DMS153 treated with DMSO at 0.1 percent for 48 hours (cell line): ENCODE measurements at regions not wholly inside any gene's neighbourhood (a gene's known extent, or its start where the extent isn't known, plus 50 kb on each side); places are given as distances from the start of the nearest gene placed in this dataset.
"Not testable (repeated sequence)": the region's sequence is repeated elsewhere in the genome, so short reads cannot be mapped to it uniquely, and the experiment has no call there.

Experiments used
- DNase-seq: peaks from one replicate; lab custom pipeline; 2025; ENCODE audit not compliant: unreplicated experiment; lab: John Stamatoyannopoulos, UW

GRCh38 chr13:68540244-68540643 lies 1310.1 kb upstream of the PCDH9 start:
- DNase-seq: no peak

- DNase-seq: no peak
These were observed 1305.2 kb upstream of the PCDH9 start for GRCh38 chr13:68535329-68535728.

- DNase-seq: not testable (repeated sequence)
These were observed 1297.0 kb upstream of the PCDH9 start for GRCh38 chr13:68527167-68527566.

- DNase-seq: no peak
These were observed 1293.8 kb upstream of the PCDH9 start for GRCh38 chr13:68523838-68524424.

GRCh38 chr13:68522184-68522583 lies 1292.0 kb upstream of the PCDH9 start:
- DNase-seq: no peak

- DNase-seq: no peak
These were observed 1279.8 kb upstream of the PCDH9 start for GRCh38 chr13:68509734-68510621.

- no peak for DNase-seq
These were observed 1276.9 kb upstream of the PCDH9 start for GRCh38 chr13:68506888-68507551.

GRCh38 chr13:68490594-68490993 lies 1260.5 kb upstream of the PCDH9 start:
- no peak for DNase-seq

- DNase-seq: no peak
These were observed 1251.0 kb upstream of the PCDH9 start for GRCh38 chr13:68481130-68481529.

- DNase-seq: no peak
These were observed 1243.7 kb upstream of the PCDH9 start for GRCh38 chr13:68473834-68474326.

- no peak for DNase-seq
These were observed 1237.0 kb upstream of the PCDH9 start for GRCh38 chr13:68467160-68467559.

- no peak for DNase-seq
These were observed 1210.7 kb upstream of the PCDH9 start for GRCh38 chr13:68440874-68441273.

GRCh38 chr13:68439817-68440216 lies 1209.7 kb upstream of the PCDH9 start:
- no peak for DNase-seq

GRCh38 chr13:68428292-68428691 lies 1198.2 kb upstream of the PCDH9 start:
- DNase-seq: no peak

GRCh38 chr13:68417801-68418200 lies 1187.7 kb upstream of the PCDH9 start:
- no peak for DNase-seq

- no peak for DNase-seq
These were observed 1179.9 kb upstream of the PCDH9 start for GRCh38 chr13:68410007-68410406.

- no peak for DNase-seq
These were observed 1160.9 kb upstream of the PCDH9 start for GRCh38 chr13:68390987-68391386.

- DNase-seq: no peak
These were observed 1156.7 kb upstream of the PCDH9 start for GRCh38 chr13:68386808-68387207.

GRCh38 chr13:68380041-68380973 lies 1150.2 kb upstream of the PCDH9 start:
- no peak for DNase-seq

GRCh38 chr13:68378294-68378693 lies 1148.2 kb upstream of the PCDH9 start:
- DNase-seq: no peak

GRCh38 chr13:68375004-68375403 lies 1144.9 kb upstream of the PCDH9 start:
- DNase-seq: no peak
